ENCODE measurements at regions not wholly inside any gene's neighbourhood (a gene's known extent, or its start where the extent isn't known, plus 50 kb on each side); places are given as distances from the start of the nearest gene placed in this dataset.
A peak's percentile ranks its signal among the peaks of the same experiment; 100 is the strongest.

GRCh38 chr13:62049992-62050391, 634.3 kb upstream of the PCDH20 start:
- H3K4me2 ChIP-seq (ENCODE audit: low read depth, low read length, poor library complexity, severe bottlenecking) = no peak overlapping the region
- no peaks in the 10 kb centered on the region for H4K20me1 ChIP-seq (ENCODE audit: low read depth, low read length)
- no peak for TF ChIP-seq CTCF (IDR thresholded peaks at IDR 0.05; ENCODE audit: insufficient read depth, low read length, poor library complexity, severe bottlenecking)
- TF ChIP-seq EZH2phosphoT487 (conservative IDR thresholded peaks at IDR 0.05; ENCODE audit: low read length) = no peak
- H3K36me3 ChIP-seq (ENCODE audit: low read length) = no peaks in the 10 kb centered on the region
- H2AFZ ChIP-seq (ENCODE audit: low read depth, low read length, severe bottlenecking) = no peak overlapping the region
- peaks cover 16% of the 10 kb centered on the region; the same call in 1 of the 2 replicates for H3K9me3 ChIP-seq (ENCODE audit: insufficient read depth, low read length)
- no peak overlapping the region for H3K9ac ChIP-seq (ENCODE audit: low read length)
- H3K27me3 ChIP-seq (ENCODE audit: low read length) = no peaks in the 10 kb centered on the region
- H3F3A ChIP-seq (ENCODE audit: insufficient read depth) = no peaks in the 10 kb centered on the region
- H3K9me2 ChIP-seq (replicated peaks; ENCODE audit: insufficient read depth, low read length) = no peaks in the 10 kb centered on the region
- no peaks in the 10 kb centered on the region for H3K79me2 ChIP-seq (ENCODE audit: insufficient read depth, low read length)
- no peak overlapping the region for H3K4me3 ChIP-seq (ENCODE audit: insufficient read depth, low read length, poor library complexity, severe bottlenecking)
- no peak overlapping the region for H3K27ac ChIP-seq (ENCODE audit: low read depth, low read length)

- no peak overlapping the region for H3K27ac ChIP-seq (ENCODE audit: low read depth, low read length)
- 0 out of 2 replicates have a peak, but pooled peaks cover 7% of the 10 kb centered on the region for H3K9me3 ChIP-seq (ENCODE audit: insufficient read depth, low read length)
- H3K4me2 ChIP-seq (ENCODE audit: low read depth, low read length, poor library complexity, severe bottlenecking) = no peak overlapping the region
- H3K4me3 ChIP-seq (ENCODE audit: insufficient read depth, low read length, poor library complexity, severe bottlenecking) = no peak overlapping the region
- H3K36me3 ChIP-seq (ENCODE audit: low read length) = no peaks in the 10 kb centered on the region
- H3K9ac ChIP-seq (ENCODE audit: low read length) = no peak overlapping the region
- H3K79me2 ChIP-seq (ENCODE audit: insufficient read depth, low read length) = no peaks in the 10 kb centered on the region
- H4K20me1 ChIP-seq (ENCODE audit: low read depth, low read length) = no peaks in the 10 kb centered on the region
- no peaks in the 10 kb centered on the region for H3K27me3 ChIP-seq (ENCODE audit: low read length)
- H3K9me2 ChIP-seq (replicated peaks; ENCODE audit: insufficient read depth, low read length) = no peaks in the 10 kb centered on the region
- no peak overlapping the region for H2AFZ ChIP-seq (ENCODE audit: low read depth, low read length, severe bottlenecking)
- no peak for TF ChIP-seq EZH2phosphoT487 (conservative IDR thresholded peaks at IDR 0.05; ENCODE audit: low read length)
- TF ChIP-seq CTCF (IDR thresholded peaks at IDR 0.05; ENCODE audit: insufficient read depth, low read length, poor library complexity, severe bottlenecking) = no peak
- H3F3A ChIP-seq (ENCODE audit: insufficient read depth) = no peaks in the 10 kb centered on the region
Observed at GRCh38 chr13:62046512-62046911, 630.9 kb upstream of the PCDH20 start.

- Histone ChIP-seq H3K4me3 (ENCODE audit: insufficient read depth, low read length, poor library complexity, severe bottlenecking) (no peak overlapping the region), H3K9ac (ENCODE audit: low read length) (no peak overlapping the region), H3K27ac (ENCODE audit: low read depth, low read length) (no peak overlapping the region), H3F3A (ENCODE audit: insufficient read depth) (no peaks in the 10 kb centered on the region), H3K27me3 (ENCODE audit: low read length) (no peaks in the 10 kb centered on the region), H3K9me2 (replicated peaks; ENCODE audit: insufficient read depth, low read length) (no peaks in the 10 kb centered on the region), H3K79me2 (ENCODE audit: insufficient read depth, low read length) (no peaks in the 10 kb centered on the region), H4K20me1 (ENCODE audit: low read depth, low read length) (no peaks in the 10 kb centered on the region), H3K9me3 (ENCODE audit: insufficient read depth, low read length) (no peaks in the 10 kb centered on the region), H3K4me2 (ENCODE audit: low read depth, low read length, poor library complexity, severe bottlenecking) (no peak overlapping the region), H2AFZ (ENCODE audit: low read depth, low read length, severe bottlenecking) (peak overlapping the region; percentile 56), H3K36me3 (ENCODE audit: low read length) (no peaks in the 10 kb centered on the region)
- TF ChIP-seq EZH2phosphoT487 (conservative IDR thresholded peaks at IDR 0.05; ENCODE audit: low read length) (no peak), CTCF (IDR thresholded peaks at IDR 0.05; ENCODE audit: insufficient read depth, low read length, poor library complexity, severe bottlenecking) (no peak)
Observed at GRCh38 chr13:62043600-62043999, 628.0 kb upstream of the PCDH20 start.

Measured in SU-DHL-6 (cell line).